ENCODE measurements at regions not wholly inside any gene's neighbourhood (a gene's known extent, or its start where the extent isn't known, plus 50 kb on each side); places are given as distances from the start of the nearest gene placed in this dataset.
"Not testable (repeated sequence)": the region's sequence is repeated elsewhere in the genome, so short reads cannot be mapped to it uniquely, and the experiment has no call there.

DNA sequence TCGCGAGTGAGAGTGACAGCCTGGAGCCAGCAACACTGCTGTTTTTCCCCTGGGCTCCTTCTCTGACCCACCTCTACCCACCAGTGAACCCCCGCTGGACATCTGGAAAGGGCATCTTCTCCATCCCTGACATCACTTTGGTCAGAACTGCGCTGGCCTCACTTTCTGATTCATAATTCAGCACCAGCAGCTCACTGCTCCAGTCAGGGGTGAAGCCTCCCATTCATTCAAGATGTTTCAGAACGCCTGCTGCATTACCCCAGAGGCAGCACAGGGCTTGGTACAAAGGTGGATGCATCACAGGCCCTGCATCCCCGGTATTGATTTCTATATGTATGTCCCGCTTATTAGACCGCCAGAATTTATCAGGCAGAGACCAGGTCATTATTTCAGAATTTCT, 182.8 kb upstream of the TSHZ3 start:
- no peak for ATAC-seq

DNA sequence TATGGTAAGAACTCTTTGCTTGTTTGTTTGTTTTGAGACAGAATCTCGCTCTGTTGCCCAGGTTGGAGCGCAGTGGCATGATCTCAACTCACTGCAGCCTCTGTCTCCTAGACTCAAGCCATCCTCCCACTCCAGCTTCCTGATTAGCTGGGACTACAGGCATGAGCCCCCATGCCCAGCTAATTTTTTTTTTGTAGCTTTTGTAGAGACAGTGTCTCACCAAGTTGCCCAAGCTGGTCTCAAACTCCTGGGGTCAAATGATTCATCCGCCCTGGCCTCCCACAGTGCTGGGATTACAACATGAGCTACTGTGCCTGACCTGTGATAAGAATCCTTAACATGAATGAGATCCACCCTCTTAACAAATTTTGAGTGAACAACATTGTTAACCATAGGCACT, 183.9 kb upstream of the TSHZ3 start:
- no peak for ATAC-seq

DNA sequence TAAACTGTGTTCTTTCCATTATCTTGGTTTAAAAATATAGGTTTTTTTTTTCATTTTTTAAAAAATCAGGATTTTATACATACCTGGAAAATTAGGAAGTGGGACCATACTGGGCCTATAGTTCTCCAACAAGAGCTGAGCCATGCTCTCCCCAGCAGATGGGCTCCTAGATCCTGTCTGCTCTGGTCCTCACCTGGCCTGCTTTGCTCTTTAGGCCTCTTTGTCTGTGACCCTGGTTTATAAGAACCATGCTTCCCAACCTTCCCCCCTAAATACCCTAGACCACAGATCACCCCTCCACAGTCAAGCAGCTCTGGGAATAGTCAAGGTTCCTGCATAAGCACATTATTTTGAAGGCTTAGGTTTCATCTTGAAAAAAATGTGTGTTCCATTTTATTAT, 185.0 kb upstream of the TSHZ3 start:
- no peak for ATAC-seq

DNA sequence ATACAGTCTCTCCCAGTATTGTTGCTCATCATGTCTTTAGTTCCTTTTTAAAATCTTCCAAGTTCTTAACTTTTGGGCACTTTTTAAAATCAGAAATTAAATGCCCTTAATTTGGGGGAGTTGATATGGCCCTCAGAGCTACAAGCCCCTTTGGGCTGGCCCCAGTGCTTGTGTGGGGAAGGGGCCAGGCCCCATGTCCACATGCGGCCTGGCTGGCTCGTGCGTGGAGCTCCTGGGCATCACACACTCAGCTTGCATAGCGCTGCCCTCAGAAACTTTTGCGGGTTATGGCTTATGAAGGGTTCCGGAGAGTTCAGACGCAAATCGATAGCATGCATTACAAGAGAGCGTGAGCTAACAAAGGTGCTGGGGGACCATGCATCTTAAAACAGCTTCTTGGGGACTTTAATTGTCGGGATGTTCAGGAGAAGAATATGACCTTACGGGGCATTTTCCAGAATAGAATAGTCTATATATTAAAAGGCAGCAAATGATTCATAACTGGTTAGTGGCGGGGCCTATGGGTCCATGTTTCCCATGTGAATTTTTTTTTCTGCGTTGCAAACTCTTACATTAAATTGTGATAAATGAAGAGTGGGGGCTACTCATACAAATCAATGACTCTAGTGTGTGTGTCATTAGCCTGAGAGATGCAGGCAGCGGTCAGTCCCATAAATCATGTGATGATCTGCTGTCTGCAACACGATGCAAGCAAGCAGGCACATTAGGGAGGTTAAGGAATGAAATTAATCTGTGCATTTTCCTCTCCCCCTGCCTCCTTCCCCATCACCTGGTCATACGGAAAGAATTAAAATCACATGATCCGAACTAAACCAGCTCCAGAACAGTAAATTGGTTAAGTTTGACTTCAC, 185.8 kb upstream of the TSHZ3 start:
- no peak for ATAC-seq

DNA sequence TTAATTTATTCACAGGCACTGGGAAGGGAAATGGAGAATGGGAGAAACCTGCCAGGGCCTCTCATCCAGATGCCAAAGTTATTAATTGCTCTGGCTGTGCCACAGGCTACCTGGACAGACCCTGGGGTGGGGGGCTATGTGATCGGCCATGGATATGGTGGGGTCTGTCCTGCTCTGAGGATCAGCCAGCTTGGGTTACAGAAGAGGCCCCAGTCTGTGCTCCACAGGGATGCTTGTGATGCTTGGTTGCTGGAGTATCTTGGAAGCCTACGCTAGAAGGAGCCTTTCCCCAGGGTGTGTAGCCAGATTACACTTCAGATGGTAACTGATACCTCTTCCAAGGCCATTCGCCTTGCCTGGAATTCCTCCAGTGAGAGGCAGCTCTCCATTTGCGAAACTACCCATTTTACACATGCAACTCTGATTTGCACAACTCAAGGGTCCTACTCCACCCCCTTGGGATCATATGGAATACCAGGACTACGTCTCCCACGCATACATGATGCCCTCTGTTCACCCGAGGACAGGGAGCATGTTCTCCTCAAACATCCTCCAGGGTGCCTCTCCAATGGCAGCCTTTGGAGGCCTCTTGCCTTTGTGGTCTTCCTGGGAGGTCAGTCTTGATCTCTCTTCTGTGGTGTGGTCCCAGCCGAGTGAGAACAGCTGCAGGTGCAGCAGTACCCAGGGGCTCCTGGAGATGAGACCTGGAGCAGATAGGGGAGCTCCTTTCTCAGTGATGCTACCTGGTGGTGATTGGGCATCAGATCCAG, 186.6 kb upstream of the TSHZ3 start:
- no peak for ATAC-seq

DNA sequence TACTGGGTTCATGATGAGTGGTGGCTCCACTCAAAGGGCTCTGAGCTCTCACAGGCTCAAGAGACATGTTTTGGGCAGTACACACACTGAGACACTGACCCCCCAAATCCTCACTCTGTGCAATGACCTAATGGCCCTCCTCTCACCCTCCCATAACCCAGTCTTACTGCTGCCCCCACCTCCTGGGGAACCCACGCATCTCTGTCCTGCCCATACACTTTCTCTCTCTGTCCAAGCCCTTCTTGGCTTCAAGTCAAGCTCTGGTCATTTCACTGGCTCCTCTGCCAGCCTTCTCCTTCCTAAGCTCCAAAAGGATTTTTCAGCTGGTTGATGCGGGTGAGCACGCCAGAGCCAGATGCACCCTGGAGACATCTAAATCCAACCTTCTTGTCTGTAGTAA, 187.9 kb upstream of the TSHZ3 start:
- no peak for ATAC-seq

DNA sequence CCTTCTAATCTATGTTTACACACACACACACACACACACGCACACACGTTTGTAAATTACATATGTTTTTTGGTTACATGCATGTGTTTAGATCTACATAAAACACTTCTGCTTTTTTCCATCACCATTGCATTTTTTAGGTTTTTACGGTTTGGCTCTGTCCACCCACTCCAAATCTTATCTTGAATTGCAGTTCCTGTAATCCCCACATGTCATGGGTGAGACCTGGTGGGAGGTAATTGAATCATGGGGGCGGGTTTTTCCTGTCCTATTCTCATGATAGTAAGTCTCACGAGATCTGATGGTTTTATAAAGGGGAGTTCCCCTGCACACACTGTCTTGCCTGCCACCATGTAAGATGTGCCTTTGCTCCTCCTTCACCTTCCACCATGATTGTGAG, 188.7 kb upstream of the TSHZ3 start:
- ATAC-seq: not testable (repeated sequence)

DNA sequence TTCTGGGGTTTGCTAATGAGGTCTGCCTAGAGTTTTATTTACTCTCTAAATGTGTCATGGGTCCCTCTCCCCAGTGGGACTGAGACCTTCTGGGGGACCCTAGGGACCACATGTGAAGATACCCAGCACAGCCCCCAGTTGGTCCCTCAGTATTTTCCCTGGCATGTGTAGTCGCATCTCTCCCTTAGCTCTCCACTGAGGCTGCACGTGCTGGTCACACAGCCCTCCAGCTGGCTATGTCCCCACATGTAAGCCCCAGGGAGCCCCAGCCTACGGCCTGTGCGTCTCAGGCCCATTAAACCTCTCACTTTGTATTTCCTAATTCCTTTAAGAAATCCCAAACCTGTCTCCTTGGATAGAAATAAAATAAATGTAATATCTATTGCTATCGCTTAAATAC, 189.6 kb upstream of the TSHZ3 start:
- ATAC-seq: no peak

DNA sequence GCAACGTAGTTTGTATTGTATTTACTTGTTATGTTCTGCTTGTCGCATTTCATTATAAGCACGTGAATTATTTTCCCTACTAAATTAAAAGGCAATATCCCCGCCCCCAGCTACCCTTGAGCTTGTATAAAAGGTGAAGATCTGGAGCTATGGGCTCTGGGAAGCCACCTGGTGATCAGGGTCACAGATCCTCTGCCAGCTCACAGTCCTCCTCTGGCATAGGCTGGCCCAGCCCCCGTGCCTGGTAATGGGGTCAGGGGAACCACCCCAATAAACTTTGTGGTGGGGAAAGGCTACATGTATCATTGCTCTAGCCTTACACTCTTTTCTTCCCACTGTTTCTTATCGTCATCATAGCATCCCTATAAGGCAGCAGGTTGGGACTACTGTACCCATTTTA, 190.2 kb upstream of the TSHZ3 start:
- no peak for ATAC-seq

DNA sequence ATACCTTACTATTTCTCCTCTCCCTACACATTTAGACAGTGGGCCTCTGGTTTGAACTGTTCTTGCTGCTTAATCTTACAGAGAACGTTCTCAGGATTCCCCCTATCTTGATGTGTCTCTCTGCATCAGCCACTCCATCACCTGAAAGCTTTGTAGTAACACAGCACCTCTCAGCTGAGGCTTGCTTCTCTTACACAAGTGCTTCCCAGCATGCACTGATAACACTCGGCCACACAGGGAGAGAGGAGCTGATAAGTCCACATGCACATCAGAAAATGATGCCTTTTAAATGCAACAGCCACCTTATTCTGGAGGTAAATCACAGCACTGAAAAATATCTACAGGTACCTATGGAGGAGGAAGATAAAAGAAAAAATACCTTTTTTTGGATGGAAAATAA, 192.2 kb upstream of the TSHZ3 start:
- no peak for ATAC-seq

DNA sequence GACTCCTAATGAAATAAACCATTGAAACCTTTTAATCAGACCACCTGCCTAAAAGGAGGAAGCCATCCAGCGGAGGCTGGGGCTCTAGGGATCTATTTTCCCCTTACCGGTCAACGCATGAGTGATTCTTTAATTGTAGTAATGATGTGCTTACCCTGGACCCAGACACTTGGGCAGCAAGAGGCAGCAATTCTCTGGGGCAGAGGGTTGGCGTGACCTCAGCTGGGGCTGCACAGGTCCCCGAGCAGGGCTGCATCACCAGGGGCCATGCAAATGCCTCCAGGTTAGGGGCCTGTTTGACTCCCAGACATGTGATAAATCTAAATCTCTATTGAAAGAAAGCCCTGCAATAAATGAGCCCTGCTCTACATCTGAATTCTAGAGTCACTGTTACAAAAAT, 194.2 kb upstream of the TSHZ3 start:
- no peak for ATAC-seq

DNA sequence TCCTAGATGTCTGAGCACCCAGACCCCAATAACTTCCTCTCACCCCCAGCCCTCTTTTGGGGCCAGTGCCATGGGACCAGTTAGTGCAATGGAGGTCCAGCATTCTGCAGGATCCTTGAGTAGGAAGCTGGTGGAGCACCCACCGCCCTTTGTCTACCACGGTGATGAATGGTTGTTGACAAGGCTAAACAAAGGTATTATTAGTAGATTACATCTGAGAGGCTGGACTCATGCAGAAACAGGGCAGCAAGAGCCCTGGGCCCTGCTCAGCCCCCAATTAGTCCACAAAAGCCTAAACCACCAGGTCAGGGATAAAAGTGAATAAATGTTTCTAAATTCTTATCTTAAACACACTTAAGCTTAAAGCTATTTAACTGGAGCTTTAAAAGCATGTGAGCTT, 196.5 kb upstream of the TSHZ3 start:
- ATAC-seq: no peak

DNA sequence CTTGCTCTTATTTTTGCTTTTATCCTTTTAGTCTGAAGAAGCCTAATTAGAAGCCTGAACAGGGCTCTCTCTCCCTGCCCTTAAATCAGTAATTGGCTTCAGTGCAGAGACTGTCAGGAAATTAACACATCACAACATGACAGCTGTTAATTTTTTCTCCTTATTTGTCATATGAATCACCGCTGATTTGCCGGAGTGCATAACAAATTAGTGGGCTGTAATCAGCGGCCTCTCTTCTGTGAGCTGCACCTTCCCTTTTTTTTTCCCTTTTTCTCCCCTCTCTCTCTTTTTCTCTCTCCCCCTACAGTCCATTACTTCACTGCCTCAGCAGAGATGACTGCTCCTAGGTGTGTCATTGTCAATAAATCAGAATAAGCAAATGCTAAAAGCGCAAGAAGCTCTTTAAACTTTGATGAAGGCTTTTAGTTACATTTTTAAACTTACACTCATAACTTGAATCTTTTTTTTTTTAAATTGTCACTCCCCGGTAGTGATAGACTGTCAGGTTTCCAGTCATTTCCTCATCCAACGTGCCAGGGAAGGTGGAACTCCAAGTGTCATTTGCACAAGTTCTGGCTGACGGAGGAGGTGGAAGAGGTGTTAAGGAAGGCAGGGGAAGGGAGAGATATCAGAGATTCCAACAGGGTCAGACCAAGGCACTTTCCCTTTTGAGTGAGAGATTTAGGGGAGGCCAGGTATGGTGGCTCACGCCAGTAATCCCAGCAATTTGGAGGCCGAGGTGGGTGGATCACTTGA, 197.1 kb upstream of the TSHZ3 start:
- no peak for ATAC-seq

DNA sequence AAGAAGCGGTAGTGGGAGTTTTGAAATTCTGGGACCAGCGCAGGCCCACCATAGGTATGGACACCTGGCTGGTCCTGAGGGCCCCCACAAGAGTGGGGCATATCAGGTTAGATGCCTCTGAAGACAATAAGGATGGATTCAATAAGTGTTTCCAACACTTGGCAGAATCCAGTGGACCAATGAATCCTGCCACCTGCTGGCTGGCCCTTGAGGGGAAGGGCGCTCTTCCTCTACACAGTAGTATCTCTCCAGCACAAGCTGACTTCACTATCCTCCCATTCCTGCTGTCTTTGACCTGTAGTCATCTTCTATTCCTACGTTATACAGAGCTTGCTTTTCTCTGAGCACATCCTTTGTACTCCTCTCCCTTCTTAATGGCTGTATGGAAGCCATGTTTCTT, 199.7 kb upstream of the TSHZ3 start:
- ATAC-seq: no peak

DNA sequence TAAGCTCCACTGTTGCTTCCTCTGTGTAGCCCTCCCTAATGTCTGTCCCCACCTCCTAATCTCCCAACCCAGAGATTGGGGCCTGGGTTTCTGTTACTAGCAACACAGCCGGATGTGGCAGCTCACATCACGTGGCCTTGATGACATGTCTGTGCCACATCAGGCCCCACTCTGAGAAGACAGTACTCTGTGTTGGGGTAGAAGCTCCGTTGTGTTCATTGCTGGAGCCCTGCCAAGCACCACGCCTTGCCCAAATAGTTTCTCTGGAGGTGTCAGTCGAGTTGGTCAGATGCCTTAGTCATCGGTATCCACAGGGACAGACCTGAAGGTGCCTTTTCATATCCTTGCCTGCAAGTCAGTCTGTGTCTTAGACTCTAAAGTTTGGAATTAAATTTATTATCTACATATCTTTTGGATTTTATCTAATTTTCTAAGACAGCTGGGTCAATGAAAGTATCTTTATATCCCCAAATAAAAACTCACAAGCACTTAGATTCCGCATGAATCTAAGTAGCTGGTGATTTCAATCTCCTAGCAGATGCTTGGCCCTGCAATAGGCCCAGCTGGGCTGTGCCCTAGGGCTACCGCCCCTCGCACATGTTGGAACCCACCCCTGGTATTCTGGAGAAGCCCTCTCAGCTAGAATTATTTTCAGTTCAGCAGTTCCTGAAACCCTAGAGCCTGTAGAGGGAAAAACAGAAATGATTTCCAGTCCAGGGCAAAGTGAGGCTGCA, 204.0 kb upstream of the TSHZ3 start:
- no peak for ATAC-seq

DNA sequence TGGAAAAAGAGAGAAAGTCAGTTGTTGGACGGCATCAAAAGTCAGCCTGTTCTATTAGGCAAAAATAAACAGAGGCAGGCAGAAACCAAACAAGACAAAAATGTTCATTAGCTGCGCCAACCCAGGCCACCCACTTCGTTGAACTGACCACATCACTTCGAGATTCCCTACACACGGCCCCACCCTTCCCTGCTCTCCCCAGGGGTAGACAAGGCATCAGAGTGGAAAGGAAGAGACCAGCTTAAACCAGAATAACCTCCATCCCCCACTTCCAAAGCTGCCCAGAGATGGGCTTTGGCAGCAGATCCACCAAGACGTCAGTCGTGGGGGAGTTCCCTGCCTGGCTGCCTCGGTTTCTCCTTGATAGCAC, 204.6 kb upstream of the TSHZ3 start:
- ATAC-seq: no peak

DNA sequence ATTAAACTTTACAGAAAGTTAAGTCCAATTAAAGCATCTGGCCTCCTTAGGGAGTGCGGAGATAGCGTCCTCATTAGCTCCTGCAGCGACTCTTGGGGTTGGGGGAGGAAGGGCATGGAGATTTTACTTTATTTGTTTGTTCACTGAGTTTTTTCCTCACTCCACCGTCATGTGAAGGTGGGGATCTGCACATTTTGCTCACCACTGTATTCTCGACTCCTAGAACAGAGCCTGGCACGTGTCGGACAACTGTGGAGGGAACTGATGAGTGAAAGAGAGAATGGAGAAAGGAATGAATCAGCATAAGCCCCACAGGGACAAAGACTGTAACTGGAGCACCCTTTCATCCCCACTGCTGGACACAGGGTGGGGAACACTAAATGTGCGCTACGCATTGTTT, 205.1 kb upstream of the TSHZ3 start:
- no peak for ATAC-seq

DNA sequence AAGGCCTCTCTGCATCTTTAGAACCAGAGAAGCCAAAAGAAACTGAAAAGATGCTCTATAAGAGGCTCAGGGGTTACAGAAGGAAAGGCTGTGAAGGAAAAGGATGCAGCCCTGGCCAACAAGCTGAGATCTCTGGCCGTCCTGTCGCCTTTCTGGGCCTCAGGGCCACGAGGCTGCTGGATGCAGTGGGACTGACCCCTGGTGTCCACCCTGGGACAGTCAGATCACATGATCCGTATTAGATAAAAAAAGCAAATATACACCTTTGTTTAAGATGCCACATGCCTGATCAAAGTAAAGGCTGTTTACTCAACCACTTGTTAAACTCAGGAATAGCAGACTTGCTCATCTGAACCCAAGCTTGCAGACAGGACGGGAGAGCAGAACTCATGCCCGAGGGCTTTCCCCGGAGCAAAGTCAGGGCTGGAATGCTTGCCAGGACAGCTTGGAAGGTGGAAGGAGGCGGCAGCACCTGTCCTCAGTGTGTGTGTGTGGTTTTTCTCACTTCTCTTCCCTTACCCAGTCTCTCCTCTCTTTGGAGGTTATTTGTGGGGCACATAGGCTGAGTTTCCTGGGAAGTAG, 206.5 kb upstream of the TSHZ3 start:
- ATAC-seq: no peak

DNA sequence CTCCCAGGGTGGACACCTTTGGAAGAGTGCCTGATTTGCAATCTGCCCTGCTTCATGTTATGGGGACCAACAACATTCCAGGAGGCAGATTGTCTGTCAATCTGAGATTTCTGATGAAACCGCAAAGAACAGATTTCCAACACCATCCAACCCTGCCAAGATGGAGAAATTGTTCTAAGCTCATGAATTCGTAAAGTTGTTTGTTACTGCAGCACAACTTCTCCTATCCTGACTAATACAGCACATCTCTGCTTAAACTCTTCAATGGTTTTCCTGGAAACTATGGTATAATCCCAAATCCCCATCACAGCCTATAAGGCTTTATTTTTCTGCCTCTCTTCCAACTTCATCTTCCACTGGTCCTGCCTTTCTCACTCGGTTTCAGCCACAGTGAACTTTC, 210.3 kb upstream of the TSHZ3 start:
- no peak for ATAC-seq

DNA sequence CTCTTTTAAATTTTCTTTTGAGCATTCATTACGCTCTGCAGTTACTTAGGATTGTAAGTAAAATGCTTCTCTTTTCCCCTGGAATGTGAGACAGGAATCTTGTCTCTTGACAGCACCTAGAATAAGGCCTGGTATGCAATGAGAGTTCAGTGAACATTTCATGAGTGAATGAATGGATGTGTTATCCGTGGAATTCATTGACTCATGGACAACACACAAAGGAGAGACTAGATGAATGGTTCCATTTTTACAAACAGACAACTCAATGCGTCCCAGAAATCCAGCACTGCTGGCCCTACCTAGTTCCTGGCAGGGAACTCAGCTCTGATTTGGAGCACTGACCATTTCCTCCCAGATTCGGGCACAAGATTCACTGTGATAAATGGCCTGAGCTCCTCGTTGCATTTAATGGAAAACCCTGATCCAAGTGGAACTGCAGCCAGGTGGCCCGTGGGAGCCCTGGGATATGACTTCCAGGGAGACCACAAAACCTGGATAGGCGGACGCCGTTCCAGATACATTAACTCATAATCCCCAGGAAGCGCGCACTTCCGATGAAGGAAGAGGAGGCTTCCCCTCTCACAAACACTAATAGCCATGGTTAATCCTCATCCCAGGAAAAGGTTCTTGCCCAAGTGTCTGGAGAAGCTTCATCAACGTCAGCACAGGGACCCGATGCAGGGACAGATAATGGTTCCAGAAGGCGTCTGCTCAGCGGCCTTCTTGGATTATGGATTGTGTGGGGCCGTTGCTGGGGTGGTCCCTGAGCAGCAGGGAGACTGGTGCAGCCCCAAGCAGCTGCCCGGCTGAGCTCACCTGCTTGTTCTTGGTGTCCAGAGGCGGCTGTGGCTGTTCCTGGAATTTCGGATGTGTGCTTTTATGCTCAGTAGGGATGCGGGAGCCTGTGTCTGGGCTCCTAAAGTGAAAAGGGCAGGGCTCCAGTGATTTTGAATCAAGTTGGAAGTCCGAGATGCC, 211.1 kb upstream of the TSHZ3 start:
- no peak for ATAC-seq

DNA sequence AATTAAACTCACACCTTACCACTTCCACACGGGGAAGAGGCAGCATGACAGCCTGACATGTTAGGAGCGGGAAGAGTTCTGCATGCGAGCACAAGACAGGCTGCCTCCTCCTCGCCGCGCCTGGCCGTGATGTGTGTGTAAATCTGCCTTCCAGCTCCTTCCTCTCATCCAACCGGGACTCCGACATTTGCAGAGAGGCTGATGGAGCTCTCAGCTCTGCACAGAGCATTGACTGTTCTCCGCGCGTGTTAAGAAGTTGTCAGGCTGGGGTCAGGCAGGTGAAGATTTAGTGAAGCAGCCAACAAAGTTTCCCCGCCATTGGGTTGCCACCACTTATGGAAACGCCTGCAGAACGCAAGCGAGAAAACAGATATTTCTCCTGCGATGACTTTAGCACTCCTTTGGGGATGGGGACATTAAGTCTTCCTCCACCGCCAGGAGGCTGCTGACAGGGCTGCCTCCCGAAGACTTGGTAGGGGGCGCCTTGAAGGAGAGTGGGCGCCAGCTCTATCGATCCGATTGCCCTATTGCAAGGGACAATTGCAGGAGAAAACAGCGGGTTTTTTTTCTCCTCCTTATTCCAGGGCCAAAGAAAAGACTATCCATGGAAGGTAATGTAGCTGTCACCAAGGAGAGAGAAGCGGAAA, 213.9 kb upstream of the TSHZ3 start:
- no peak for ATAC-seq

All from activated CD4-positive, CD25-positive, alpha-beta regulatory T cell treated with anti-CD3 and anti-CD28 coated beads, Interleukin-2, amount 50 U/mL, for 24 hours (primary cell).